ENCODE measurements at regions not wholly inside any gene's neighbourhood (a gene's known extent, or its start where the extent isn't known, plus 50 kb on each side); places are given as distances from the start of the nearest gene placed in this dataset.

GRCh38 chr12:87923361-87923760 is 105.8 kb downstream of the C12orf50 start:
- no peak for DNase-seq (ENCODE audit: low spot score)
- Mint-ChIP-seq H3K9me3 (ENCODE audit: low read depth) (no peaks in the 10 kb centered on the region), H3K4me1 (ENCODE audit: low read depth) (peaks cover 27% of the 10 kb centered on the region), H3K4me3 (ENCODE audit: unreplicated experiment) (no peak overlapping the region), H3K36me3 (ENCODE audit: low read depth) (peaks cover 2% of the 10 kb centered on the region), H3K27me3 (ENCODE audit: low read depth) (peaks cover 5% of the 10 kb centered on the region), H3K27ac (ENCODE audit: unreplicated experiment) (no peak overlapping the region)
- no peak for TF ChIP-seq CTCF (IDR thresholded peaks at IDR 0.05)

GRCh38 chr12:87922736-87923135 is 106.5 kb downstream of the C12orf50 start:
- TF ChIP-seq CTCF (IDR thresholded peaks at IDR 0.05): no peak
- peaks cover 2% of the 10 kb centered on the region for H3K36me3 Mint-ChIP-seq (ENCODE audit: low read depth)
- DNase-seq (ENCODE audit: low spot score): no peak
- peaks cover 5% of the 10 kb centered on the region for H3K27me3 Mint-ChIP-seq (ENCODE audit: low read depth)
- H3K4me3 Mint-ChIP-seq (ENCODE audit: unreplicated experiment): no peak overlapping the region
- no peak overlapping the region for H3K27ac Mint-ChIP-seq (ENCODE audit: unreplicated experiment)
- peaks cover 27% of the 10 kb centered on the region for H3K4me1 Mint-ChIP-seq (ENCODE audit: low read depth)
- H3K9me3 Mint-ChIP-seq (ENCODE audit: low read depth): no peaks in the 10 kb centered on the region

GRCh38 chr12:87921621-87922020 is 107.6 kb downstream of the C12orf50 start:
- peaks cover 2% of the 10 kb centered on the region for H3K36me3 Mint-ChIP-seq (ENCODE audit: low read depth)
- TF ChIP-seq CTCF (IDR thresholded peaks at IDR 0.05): no peak
- H3K4me3 Mint-ChIP-seq (ENCODE audit: unreplicated experiment): no peak overlapping the region
- no peak overlapping the region for H3K27ac Mint-ChIP-seq (ENCODE audit: unreplicated experiment)
- peaks cover 27% of the 10 kb centered on the region for H3K4me1 Mint-ChIP-seq (ENCODE audit: low read depth)
- no peaks in the 10 kb centered on the region for H3K9me3 Mint-ChIP-seq (ENCODE audit: low read depth)
- H3K27me3 Mint-ChIP-seq (ENCODE audit: low read depth): peaks cover 5% of the 10 kb centered on the region
- no peak for DNase-seq (ENCODE audit: low spot score)

DNA sequence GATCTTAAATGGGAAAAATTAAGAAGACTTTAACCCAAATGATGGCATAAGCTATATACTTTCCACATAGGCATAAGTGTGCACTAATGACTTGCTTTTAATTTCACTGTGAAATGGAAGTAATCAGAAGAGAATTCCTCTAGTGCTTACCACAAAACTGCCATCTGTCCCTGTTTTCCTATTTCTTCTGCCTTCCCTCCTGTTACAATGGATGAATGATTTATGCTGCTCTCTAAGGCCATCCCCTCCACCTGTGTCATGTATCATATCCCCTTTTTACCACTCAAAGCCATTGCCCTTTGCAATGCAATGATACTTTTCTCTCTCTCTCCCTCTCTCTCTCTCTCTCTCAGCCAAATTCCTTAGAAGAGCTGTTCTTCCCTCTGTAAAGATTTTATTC is 109.1 kb downstream of the C12orf50 start:
- no peak overlapping the region for H3K4me3 Mint-ChIP-seq (ENCODE audit: unreplicated experiment)
- peaks cover 27% of the 10 kb centered on the region for H3K4me1 Mint-ChIP-seq (ENCODE audit: low read depth)
- no peak for DNase-seq (ENCODE audit: low spot score)
- H3K27me3 Mint-ChIP-seq (ENCODE audit: low read depth): peaks cover 5% of the 10 kb centered on the region
- no peaks in the 10 kb centered on the region for H3K9me3 Mint-ChIP-seq (ENCODE audit: low read depth)
- H3K36me3 Mint-ChIP-seq (ENCODE audit: low read depth): peaks cover 2% of the 10 kb centered on the region
- no peak overlapping the region for H3K27ac Mint-ChIP-seq (ENCODE audit: unreplicated experiment)
- no peak for TF ChIP-seq CTCF (IDR thresholded peaks at IDR 0.05)

GRCh38 chr12:87901457-87901856 is 127.7 kb downstream of the C12orf50 start:
- no peak for TF ChIP-seq CTCF (IDR thresholded peaks at IDR 0.05)
- Mint-ChIP-seq H3K27ac (ENCODE audit: unreplicated experiment) (no peak overlapping the region), H3K4me3 (ENCODE audit: unreplicated experiment) (no peak overlapping the region), H3K27me3 (ENCODE audit: low read depth) (peaks cover 7% of the 10 kb centered on the region), H3K4me1 (ENCODE audit: low read depth) (peaks cover 7% of the 10 kb centered on the region), H3K36me3 (ENCODE audit: low read depth) (no peaks in the 10 kb centered on the region), H3K9me3 (ENCODE audit: low read depth) (no peaks in the 10 kb centered on the region)
- no peak for DNase-seq (ENCODE audit: low spot score)
